GM06990 (cell line): ENCODE measurements at regions not wholly inside any gene's neighbourhood (a gene's known extent, or its start where the extent isn't known, plus 50 kb on each side); places are given as distances from the start of the nearest gene placed in this dataset.

Source experiments
- DNase-seq: peaks from one replicate; pipeline ENCODE4 v3.0.0-alpha.2; 2011; ENCODE audit not compliant: insufficient read length; ENCODE audit errors: extremely low read depth
- H3K27me3 ChIP-seq: replicated peaks from 2 replicates; pipeline ENCODE4 v1.6.0; 2011; ENCODE audit warnings: low read length; ENCODE audit not compliant: control insufficient read depth, insufficient read depth
- H3K36me3 ChIP-seq: 2 replicates; pipeline ENCODE4 v1.5.1; 2011; ENCODE audit warnings: low read length; ENCODE audit not compliant: control insufficient read depth, insufficient read depth
- H3K4me3 ChIP-seq: replicated peaks from 2 replicates; pipeline ENCODE4 v1.5.1; 2011; ENCODE audit warnings: low read depth, mild to moderate bottlenecking, control low read depth, low read length
- CTCF ChIP-seq: IDR thresholded peaks from 2 replicates; pipeline ENCODE4 v1.5.1; 2011; ENCODE audit warnings: low read length, control low read depth, mild to moderate bottlenecking, inconsistent platforms; ENCODE audit not compliant: insufficient read depth, poor library complexity, severe bottlenecking

DNA sequence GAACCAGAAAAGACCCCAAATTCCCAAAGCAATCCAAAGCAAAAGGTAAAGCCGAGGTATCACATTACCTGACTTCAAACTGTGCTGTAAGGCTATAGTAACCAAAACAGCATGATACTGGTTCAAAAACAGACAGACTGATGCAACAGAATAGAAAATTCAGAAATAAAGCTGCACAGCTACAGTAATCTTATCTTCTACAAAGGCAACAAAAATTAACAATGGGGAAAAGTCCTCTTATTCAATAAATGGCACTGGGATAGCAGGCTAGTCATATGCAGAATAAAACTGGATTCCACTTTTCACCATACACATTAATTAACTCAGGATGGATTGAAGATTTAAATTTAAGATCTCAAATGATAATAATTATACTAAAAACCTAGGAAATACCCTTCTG is 392.6 kb upstream of the CBLB start:
- Histone ChIP-seq H3K27me3 (no peaks in the 10 kb centered on the region), H3K36me3 (peaks cover 1% of the 10 kb centered on the region; the same call in 1 of the 2 replicates)
- TF ChIP-seq CTCF, result no peak

GRCh38 chr3:106261915-106262683 is 393.3 kb upstream of the CBLB start:
- Histone ChIP-seq H3K4me3 (no peak overlapping the region), H3K27me3 (no peaks in the 10 kb centered on the region), H3K36me3 (peaks cover 1% of the 10 kb centered on the region; the same call in 1 of the 2 replicates)
- TF ChIP-seq CTCF, result no peak
- no peak for DNase-seq

More for the DNA sequence above, 392.6 kb upstream of the CBLB start:
- no peak overlapping the region for H3K4me3 ChIP-seq
- DNase-seq, result no peak

GRCh38 chr3:106263011-106263410 is 394.2 kb upstream of the CBLB start:
- no peak overlapping the region for H3K4me3 ChIP-seq
- H3K27me3 ChIP-seq, result no peaks in the 10 kb centered on the region
- DNase-seq, result no peak
- peaks cover 1% of the 10 kb centered on the region; the same call in 1 of the 2 replicates for H3K36me3 ChIP-seq
- no peak for TF ChIP-seq CTCF

GRCh38 chr3:106263546-106263945 is 394.7 kb upstream of the CBLB start:
- H3K4me3 ChIP-seq, result no peak overlapping the region
- no peak for DNase-seq
- peaks cover 1% of the 10 kb centered on the region; the same call in 1 of the 2 replicates for H3K36me3 ChIP-seq
- TF ChIP-seq CTCF, result no peak
- H3K27me3 ChIP-seq, result no peaks in the 10 kb centered on the region

DNA sequence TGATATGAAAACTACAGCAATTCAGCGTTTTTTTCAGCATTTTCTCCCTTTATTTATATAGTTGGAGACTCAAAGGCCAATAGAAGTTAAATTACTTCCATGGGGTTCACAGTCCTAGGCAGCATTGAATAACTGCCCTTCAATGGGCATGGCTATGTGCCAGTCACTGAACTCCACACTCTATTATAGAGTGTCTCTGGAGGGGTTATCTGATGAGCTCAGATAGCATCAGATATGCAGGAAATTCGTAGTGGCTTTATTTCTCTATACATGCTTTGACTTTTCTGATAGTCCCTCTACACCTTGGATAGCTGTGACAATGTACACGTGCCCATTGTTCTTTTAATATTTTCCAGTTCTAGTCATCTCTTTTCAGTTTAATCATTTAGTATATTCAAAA is 396.9 kb upstream of the CBLB start:
- H3K36me3 ChIP-seq, result no peaks in the 10 kb centered on the region

More for the DNA sequence above, 396.9 kb upstream of the CBLB start:
- DNase-seq, result no peak
- no peak overlapping the region for H3K4me3 ChIP-seq
- H3K27me3 ChIP-seq, result no peaks in the 10 kb centered on the region
- no peak for TF ChIP-seq CTCF
